Immature natural killer cell (primary cell): ENCODE measurements at regions not wholly inside any gene's neighbourhood (a gene's known extent, or its start where the extent isn't known, plus 50 kb on each side); places are given as distances from the start of the nearest gene placed in this dataset.

Experiments used
- DNase-seq, 3 donors: peaks; one replicate each; pipeline ENCODE4 v3.0.0; 2022; ENCODE audit warnings: mixed read lengths in 1 of 3
- H3K27ac Mint-ChIP-seq, 6 donors: one replicate each; pipeline ENCODE4 v1.8.0; 2020; ENCODE audit warnings: mixed read lengths in 6 of 6, mild to moderate bottlenecking in 5 of 6, inconsistent platforms in 4 of 6, moderate library complexity in 3 of 6
- H3K27me3 Mint-ChIP-seq, 3 donors: one replicate each; pipeline ENCODE4 v1.8.0; 2020 to 2021; ENCODE audit warnings: low read depth in 3 of 3, mild to moderate bottlenecking in 3 of 3, mixed read lengths in 3 of 3, moderate library complexity in 3 of 3, inconsistent platforms in 1 of 3
- H3K36me3 Mint-ChIP-seq, 3 donors: one replicate each; pipeline ENCODE4 v1.8.0; 2020; ENCODE audit warnings: mixed read lengths in 3 of 3, inconsistent platforms in 2 of 3, mild to moderate bottlenecking in 2 of 3
- H3K4me1 Mint-ChIP-seq, 2 donors: one replicate each; pipeline ENCODE4 v1.8.0; 2020; ENCODE audit warnings: inconsistent platforms in 2 of 2, mild to moderate bottlenecking in 2 of 2, mixed read lengths in 2 of 2, moderate library complexity in 1 of 2
- H3K4me3 Mint-ChIP-seq, 5 donors: one replicate each; pipeline ENCODE4 v1.8.0; 2020; ENCODE audit warnings: mild to moderate bottlenecking in 5 of 5, mixed read lengths in 5 of 5, inconsistent platforms in 3 of 5, moderate library complexity in 3 of 5
- H3K9me3 Mint-ChIP-seq, 6 donors: one replicate each; pipeline ENCODE4 v1.8.0; 2020; ENCODE audit warnings: mild to moderate bottlenecking in 6 of 6, mixed read lengths in 6 of 6, inconsistent platforms in 4 of 6, moderate library complexity in 3 of 6

GRCh38 chr6:91826128-91826527, 1239.3 kb upstream of the MAP3K7 start:
- Mint-ChIP-seq H3K36me3 (no peaks in the 10 kb centered on the region), H3K9me3 (peaks cover 9 to 17% (median 12%) of the 10 kb centered on the region in 6 donors), H3K4me3 (no peak overlapping the region), H3K4me1 (no peaks in the 10 kb centered on the region), H3K27ac (no peak overlapping the region), H3K27me3 (no peaks in the 10 kb centered on the region)
- DNase-seq = no peak

DNA sequence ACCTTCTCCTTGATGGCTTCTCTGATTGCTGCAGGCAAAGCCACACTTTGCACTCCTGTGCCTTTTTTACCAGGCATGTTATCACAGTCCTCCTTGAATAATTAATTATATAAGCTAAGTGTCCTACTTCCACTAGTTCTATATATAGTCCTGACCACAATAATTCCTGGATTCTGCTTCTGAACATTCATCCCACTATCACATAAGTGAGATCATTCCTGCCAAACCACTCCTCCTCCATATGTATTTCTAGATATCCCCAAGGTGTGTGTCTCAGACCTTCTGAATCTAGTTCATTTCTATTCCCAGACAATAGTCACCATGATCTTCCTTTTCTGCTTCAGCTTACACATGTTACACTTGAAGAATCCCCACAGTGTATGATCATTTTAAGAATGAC, 1237.5 kb upstream of the MAP3K7 start:
- no peak for DNase-seq
- Mint-ChIP-seq H3K4me1 (no peaks in the 10 kb centered on the region), H3K4me3 (no peak overlapping the region), H3K36me3 (no peaks in the 10 kb centered on the region), H3K27ac (no peak overlapping the region), H3K9me3 (peaks cover 5 to 24% (median 12%) of the 10 kb centered on the region in 6 donors), H3K27me3 (no peaks in the 10 kb centered on the region)

DNA sequence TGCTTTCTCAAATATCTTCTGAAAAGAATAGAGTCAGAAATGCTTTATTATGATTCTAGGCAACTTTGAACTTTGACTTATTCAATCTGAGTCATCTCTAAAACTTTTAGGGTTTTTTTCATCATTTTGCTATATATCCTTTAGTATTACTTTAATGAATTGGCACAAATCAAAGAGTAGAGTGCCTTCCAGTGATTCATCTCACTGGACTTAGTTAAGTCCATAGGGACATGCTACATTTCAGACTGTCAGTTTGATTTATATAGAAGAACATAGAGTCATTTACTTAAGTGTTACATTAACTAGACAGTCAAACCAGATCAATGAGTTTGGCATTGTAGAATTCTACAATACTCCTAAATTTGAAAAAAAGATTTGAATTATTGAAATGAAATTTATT, 1235.7 kb upstream of the MAP3K7 start:
- H3K36me3 Mint-ChIP-seq = no peaks in the 10 kb centered on the region
- no peak for DNase-seq

GRCh38 chr6:91816335-91816734, 1229.5 kb upstream of the MAP3K7 start:
- Mint-ChIP-seq H3K9me3 (peaks cover 8 to 36% (median 13%) of the 10 kb centered on the region in 6 donors), H3K27me3 (no peaks in the 10 kb centered on the region), H3K36me3 (no peaks in the 10 kb centered on the region), H3K4me3 (no peak overlapping the region), H3K27ac (no peak overlapping the region), H3K4me1 (no peaks in the 10 kb centered on the region)
- DNase-seq = no peak

More for the DNA sequence above, 1235.7 kb upstream of the MAP3K7 start:
- H3K4me1 Mint-ChIP-seq = no peaks in the 10 kb centered on the region
- no peaks in the 10 kb centered on the region for H3K27me3 Mint-ChIP-seq
- H3K9me3 Mint-ChIP-seq = peaks cover 5 to 18% (median 11%) of the 10 kb centered on the region in 6 donors
- no peak overlapping the region for H3K4me3 Mint-ChIP-seq
- H3K27ac Mint-ChIP-seq = no peak overlapping the region

DNA sequence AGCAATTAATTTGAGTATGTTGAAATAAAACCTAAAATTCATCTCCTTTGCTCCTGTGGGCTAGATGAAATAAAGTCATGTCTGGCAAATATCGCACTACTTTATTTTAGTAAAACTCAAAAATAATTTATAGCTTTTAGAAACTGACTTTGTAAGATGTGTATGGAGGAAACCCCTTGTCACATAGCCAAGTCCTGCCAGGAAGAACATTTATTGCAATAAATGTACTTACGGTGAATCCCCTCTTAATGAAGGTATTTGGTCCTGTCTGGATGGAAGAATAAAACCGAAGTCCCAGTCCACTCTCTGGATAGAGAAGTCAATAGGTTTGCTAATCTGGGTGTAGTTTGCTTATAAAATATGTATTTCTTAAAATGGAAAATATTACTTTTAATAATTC, 1226.8 kb upstream of the MAP3K7 start:
- Mint-ChIP-seq H3K4me3 (no peak overlapping the region), H3K27ac (no peak overlapping the region), H3K27me3 (no peaks in the 10 kb centered on the region), H3K36me3 (no peaks in the 10 kb centered on the region), H3K9me3 (peaks cover 5 to 32% (median 14%) of the 10 kb centered on the region in 6 donors), H3K4me1 (no peaks in the 10 kb centered on the region)
- DNase-seq = no peak

GRCh38 chr6:91812596-91813274, 1225.9 kb upstream of the MAP3K7 start:
- Mint-ChIP-seq H3K27me3 (no peaks in the 10 kb centered on the region), H3K4me1 (no peaks in the 10 kb centered on the region), H3K9me3 (peaks cover 4 to 35% (median 14%) of the 10 kb centered on the region in 6 donors), H3K4me3 (no peak overlapping the region), H3K36me3 (no peaks in the 10 kb centered on the region), H3K27ac (no peak overlapping the region)
- DNase-seq = no peak

DNA sequence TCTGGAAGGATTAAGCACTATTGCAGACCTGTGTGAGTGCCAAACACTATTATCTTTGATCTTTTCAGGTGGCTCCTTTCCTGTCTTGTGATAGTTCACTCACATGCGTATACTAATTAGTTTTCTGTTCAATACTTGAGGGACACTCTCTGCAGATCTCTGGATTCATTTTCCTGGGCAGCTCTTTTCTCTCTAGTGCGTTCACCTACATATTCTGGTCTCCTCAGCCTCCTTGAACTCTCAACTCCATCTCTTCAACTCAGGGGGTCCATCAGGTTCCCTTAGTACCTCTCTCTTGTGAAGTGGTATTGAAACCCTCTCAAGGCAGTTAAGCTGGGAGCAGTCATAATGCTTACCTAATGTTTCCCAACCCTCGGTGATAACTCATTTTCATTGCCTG, 1218.1 kb upstream of the MAP3K7 start:
- DNase-seq = no peak
- H3K9me3 Mint-ChIP-seq = peaks cover 2 to 39% (median 13%) of the 10 kb centered on the region in 6 donors
- peaks cover 0 to 3% (median 2%) of the 10 kb centered on the region in 3 donors for H3K27me3 Mint-ChIP-seq
- H3K36me3 Mint-ChIP-seq = no peaks in the 10 kb centered on the region
- no peak overlapping the region for H3K27ac Mint-ChIP-seq
- no peaks in the 10 kb centered on the region for H3K4me1 Mint-ChIP-seq
- no peak overlapping the region for H3K4me3 Mint-ChIP-seq

DNA sequence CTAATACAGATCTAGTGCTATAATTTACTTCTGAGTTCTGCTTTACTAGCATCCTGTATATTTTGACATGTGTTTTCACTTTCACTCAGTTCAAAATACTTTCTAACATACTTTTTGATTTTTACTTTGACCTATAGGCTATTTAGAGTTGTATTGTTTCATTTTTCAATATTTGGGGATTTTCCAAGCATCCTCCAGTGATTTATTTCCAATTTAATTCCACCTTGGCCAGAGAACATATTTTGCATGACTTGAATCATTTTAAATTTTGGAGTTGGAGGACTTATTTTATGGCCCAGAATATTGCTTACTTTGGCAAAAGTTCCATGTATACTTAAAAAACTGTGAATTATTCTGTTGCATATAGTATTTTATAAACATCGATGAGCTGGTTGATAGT, 1215.6 kb upstream of the MAP3K7 start:
- H3K9me3 Mint-ChIP-seq = peaks cover 0 to 35% (median 15%) of the 10 kb centered on the region in 6 donors
- no peaks in the 10 kb centered on the region for H3K36me3 Mint-ChIP-seq
- H3K27ac Mint-ChIP-seq = no peak overlapping the region
- no peaks in the 10 kb centered on the region for H3K4me1 Mint-ChIP-seq
- H3K4me3 Mint-ChIP-seq = no peak overlapping the region
- DNase-seq = no peak
- peaks cover 0 to 3% (median 2%) of the 10 kb centered on the region in 3 donors for H3K27me3 Mint-ChIP-seq

GRCh38 chr6:91796603-91797002, 1209.7 kb upstream of the MAP3K7 start:
- Mint-ChIP-seq H3K4me3 (no peak overlapping the region), H3K27me3 (peaks cover 0 to 2% (median 0%) of the 10 kb centered on the region in 3 donors), H3K9me3 (peaks cover 4 to 18% (median 10%) of the 10 kb centered on the region in 6 donors), H3K36me3 (no peaks in the 10 kb centered on the region), H3K4me1 (no peaks in the 10 kb centered on the region), H3K27ac (no peak overlapping the region)
- no peak for DNase-seq

- Mint-ChIP-seq H3K4me3 (no peak overlapping the region), H3K27ac (no peak overlapping the region), H3K36me3 (no peaks in the 10 kb centered on the region), H3K27me3 (no peaks in the 10 kb centered on the region), H3K9me3 (peaks cover 4 to 14% (median 8%) of the 10 kb centered on the region in 6 donors), H3K4me1 (no peaks in the 10 kb centered on the region)
- no peak for DNase-seq
Measured at GRCh38 chr6:91788501-91788900, 1201.6 kb upstream of the MAP3K7 start.

DNA sequence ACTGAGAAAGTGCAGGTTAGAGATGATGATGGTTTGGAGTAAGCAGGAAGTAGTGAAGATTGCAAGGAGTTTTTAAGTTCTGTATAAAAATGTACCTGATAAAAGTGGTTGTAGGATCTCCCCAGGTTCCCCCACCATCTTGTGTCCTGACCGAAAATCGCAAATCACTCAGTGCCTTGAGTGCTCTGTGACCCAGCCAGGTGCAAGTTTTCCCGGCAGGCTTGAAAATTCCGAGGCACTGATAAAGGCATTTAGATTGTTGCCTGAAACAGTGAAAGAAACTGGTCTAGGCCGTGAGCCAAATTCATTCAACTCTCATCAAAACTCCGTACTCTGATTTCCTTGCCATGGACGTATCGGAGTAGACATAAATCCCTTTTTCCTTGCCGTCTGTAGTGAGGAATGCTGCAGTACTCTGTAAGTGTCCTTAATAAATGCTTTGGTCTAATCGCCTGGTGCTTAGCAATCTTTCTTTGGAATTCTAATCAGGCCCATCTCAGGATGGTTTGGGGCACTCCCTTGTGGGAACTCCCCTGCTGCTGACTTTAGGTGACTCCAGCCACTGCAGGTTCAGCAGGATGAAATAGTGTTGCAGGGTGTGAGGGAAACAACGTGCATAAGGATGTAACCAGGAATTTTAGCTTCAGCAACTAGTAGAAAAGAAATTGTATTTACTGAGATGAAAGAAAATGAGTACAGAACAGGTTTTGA, 1199.8 kb upstream of the MAP3K7 start:
- H3K36me3 Mint-ChIP-seq = no peaks in the 10 kb centered on the region
- H3K27me3 Mint-ChIP-seq = no peaks in the 10 kb centered on the region
- no peak overlapping the region for H3K4me3 Mint-ChIP-seq
- peaks cover 4 to 20% (median 11%) of the 10 kb centered on the region in 6 donors for H3K9me3 Mint-ChIP-seq
- DNase-seq = no peak
- H3K27ac Mint-ChIP-seq = no peak overlapping the region
- no peaks in the 10 kb centered on the region for H3K4me1 Mint-ChIP-seq

GRCh38 chr6:91782802-91783201, 1195.9 kb upstream of the MAP3K7 start:
- Mint-ChIP-seq H3K4me3 (no peak overlapping the region), H3K4me1 (no peaks in the 10 kb centered on the region), H3K9me3 (peaks cover 9 to 39% (median 20%) of the 10 kb centered on the region in 6 donors), H3K27me3 (peaks cover 0 to 2% (median 0%) of the 10 kb centered on the region in 3 donors), H3K36me3 (no peaks in the 10 kb centered on the region), H3K27ac (no peak overlapping the region)
- DNase-seq = no peak

GRCh38 chr6:91781946-91782345, 1195.1 kb upstream of the MAP3K7 start:
- Mint-ChIP-seq H3K4me1 (no peaks in the 10 kb centered on the region), H3K27me3 (peaks cover 0 to 2% (median 0%) of the 10 kb centered on the region in 3 donors), H3K36me3 (no peaks in the 10 kb centered on the region), H3K9me3 (peaks cover 12 to 38% (median 21%) of the 10 kb centered on the region in 6 donors), H3K4me3 (no peak overlapping the region), H3K27ac (no peak overlapping the region)
- DNase-seq = no peak

DNA sequence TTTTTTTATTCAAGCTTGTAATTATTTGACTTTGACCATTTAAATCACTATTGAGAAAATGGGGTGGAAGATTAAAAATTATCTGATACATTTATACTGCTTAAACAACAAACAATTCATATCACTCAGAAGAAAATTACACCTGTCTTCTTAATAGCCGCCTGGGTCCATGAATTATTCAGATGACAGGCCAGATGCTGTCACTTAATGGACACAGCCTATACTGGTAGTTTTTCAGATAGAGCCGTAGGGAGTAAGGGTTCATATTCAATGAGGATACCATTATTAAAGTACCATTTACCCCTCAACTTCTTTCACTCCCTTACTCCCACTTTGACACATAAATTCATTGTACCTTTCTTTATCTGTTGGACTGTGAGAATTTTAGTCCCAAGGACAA, 1193.4 kb upstream of the MAP3K7 start:
- DNase-seq = no peak
- Mint-ChIP-seq H3K27ac (no peak overlapping the region), H3K9me3 (peaks cover 7 to 42% (median 21%) of the 10 kb centered on the region in 6 donors), H3K27me3 (peaks cover 0 to 2% (median 0%) of the 10 kb centered on the region in 3 donors), H3K4me1 (no peaks in the 10 kb centered on the region), H3K4me3 (no peak overlapping the region), H3K36me3 (no peaks in the 10 kb centered on the region)
